Femur (tissue), 1 donor: ENCODE measurements at regions not wholly inside any gene's neighbourhood (a gene's known extent, or its start where the extent isn't known, plus 50 kb on each side); places are given as distances from the start of the nearest gene placed in this dataset.
"Not testable (repeated sequence)": the region's sequence is repeated elsewhere in the genome, so short reads cannot be mapped to it uniquely, and the experiment has no call there.

Experiments used
- DNase-seq: peaks from one replicate; pipeline ENCODE4 v3.0.0-alpha.2; 2017

- no peak for DNase-seq
Observed at GRCh38 chr3:137121704-137122314, 164.0 kb downstream of the IL20RB start.

- no peak for DNase-seq
Observed at GRCh38 chr3:137131081-137131480, 173.3 kb downstream of the IL20RB start.

- no peak for DNase-seq
Observed at GRCh38 chr3:137134431-137134830, 176.6 kb downstream of the IL20RB start.

GRCh38 chr3:137148406-137148805, 190.6 kb downstream of the IL20RB start:
- no peak for DNase-seq

DNA sequence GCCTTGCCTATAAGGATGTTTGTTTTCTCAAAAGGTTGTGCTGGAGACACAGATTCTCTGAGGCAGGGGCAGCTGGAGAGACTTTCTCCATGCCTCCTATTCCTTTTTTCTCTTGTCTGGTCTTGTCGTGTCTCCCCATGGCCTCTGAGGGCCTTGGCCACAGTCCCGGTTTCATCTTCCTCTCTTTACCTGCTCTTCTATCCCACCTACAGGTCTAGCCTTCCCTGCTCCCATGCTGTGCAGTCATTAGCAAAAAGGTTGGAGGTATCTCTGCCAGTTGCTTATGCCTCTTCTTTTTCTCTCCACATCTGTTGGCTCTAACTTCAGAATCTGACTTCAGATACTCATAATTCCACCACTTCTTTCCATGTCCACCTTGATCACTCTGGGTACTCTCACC, 191.1 kb downstream of the IL20RB start:
- DNase-seq: no peak

DNA sequence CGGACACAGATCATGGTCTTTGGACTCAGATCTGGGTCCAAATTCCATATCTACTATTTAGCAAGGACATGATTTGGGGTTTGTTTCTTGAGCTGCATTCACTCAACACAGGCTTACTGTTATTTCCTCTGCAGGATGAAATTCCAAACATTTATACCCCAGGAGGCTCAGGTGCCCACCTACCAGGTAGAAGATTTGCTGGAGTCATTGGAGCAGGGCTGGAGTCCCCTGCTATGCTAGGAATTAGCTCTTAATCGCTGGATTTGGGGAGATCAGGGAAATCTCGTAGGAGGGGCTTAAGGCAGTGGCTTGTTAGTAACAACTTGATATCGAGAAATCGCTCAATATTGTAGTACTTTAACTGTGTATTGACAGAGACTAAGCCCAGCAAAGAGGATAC, 193.0 kb downstream of the IL20RB start:
- no peak for DNase-seq

DNA sequence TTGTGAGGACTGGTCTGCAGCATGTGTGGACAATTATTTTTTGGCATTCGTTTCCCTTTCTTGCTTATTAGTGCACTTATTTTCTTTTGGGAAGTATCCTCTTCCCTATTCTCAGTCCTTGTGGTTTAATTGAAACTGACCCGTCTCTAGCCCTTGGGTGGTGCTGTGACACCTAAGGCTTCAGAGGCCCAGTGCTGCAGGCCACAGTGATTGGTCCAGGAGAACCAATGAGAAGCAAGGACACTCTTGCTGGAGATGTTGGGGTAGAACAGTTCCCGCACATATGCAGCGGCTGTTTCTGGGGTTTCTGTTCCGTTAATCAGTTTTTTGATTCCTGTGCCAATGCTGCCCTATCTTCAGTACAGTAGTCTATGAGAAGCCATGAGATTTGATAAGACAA, 195.3 kb downstream of the IL20RB start:
- not testable (repeated sequence) for DNase-seq

DNA sequence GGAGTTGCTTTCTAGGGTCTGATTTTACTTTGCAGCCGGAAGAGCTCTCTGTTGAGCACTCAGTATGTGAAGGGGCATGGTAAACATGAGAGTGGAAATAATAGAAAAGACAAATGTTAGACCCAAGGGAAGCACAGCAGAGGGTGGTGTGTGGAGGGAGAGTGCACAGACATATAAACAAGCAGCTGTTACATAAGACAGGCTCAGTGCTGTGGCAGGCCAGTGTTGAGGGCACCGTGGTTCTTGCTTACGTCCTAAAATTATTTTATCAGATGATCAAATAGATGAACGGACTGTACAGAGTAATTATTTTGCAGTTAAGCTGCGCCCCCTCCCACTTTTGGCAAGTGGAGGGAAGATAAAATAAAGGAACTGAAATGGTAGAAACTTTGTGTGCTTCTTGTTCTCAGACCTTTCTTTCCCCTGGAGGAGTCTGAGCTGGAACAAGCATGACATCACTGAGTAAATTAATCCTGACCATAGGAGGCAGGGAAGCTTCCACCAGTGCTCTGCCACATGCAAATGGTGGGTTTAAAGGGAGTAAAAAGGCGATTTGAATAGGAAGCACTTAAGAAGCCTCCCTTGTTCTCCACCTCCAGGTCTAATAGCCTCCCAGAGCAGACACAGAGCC, 205.6 kb downstream of the IL20RB start:
- peak; percentile 17 for DNase-seq

- no peak for DNase-seq
Observed at GRCh38 chr3:137163958-137164357, 206.2 kb downstream of the IL20RB start.

DNA sequence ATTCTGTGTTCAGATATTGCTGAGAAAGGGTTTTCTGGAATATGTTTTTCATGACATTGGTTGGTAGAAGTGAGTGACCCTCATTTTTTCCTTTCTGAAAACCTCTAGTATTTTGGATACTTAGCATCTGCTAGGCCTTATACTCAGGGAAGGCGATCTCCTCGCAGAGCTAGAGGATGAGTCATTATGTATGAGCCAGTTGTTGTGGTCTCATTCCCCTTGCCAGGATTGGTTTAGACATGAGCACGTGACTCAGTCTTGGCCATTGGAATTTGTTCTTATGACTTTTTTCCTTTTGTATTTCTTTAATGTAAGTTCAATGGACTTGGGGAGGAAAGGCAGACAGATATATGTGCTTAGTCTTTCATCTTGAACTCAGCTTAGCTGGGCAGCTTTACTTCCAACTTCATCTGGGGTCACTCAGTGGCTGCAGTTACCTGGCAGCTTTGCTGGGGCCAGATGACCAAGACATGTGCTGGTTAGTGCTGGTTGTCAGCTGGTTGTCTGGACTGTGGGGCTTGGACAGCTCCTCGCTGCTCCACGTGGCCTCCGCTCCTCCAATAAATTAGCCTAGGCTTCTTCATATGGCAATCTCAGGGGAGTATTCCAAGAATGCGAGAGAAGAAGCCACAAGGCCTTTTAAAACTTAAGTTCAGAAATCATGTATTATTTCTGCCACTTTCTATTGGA, 207.5 kb downstream of the IL20RB start:
- no peak for DNase-seq

DNA sequence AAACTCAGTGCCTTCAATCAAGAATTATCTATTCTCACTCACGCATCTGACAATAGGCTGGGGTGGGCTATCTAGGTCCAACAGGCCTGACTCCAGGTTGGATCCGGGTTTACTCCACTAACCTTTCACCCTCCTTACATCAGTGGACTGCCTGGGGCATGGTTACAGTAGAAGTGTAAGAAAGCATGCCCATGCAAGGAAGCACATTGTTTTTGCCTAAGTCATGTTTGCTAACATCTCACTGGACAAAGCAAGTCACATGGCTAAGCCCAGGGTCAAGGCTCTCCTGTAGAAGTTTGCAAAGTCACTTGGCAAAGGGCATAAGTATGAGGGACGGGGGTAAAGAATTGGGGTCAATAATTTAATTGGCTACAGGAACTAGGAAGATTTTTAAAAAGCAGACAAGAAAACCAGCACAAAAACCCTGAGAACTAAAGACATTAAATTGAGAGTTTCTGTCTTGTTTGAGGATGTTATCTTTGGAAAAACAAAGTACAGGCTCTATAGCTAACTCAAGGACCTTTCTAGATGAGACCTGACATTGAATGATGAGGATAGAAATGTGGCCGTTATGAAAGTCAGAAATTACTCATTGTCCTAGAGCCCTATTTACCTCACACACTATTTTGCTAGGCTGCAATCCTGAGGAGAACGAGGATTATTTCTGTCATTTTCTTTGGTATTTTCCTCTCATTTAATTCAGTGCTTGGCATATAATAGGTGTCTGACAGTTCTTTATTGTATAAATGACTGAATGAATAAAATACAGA, 214.2 kb downstream of the IL20RB start:
- DNase-seq: no peak

DNA sequence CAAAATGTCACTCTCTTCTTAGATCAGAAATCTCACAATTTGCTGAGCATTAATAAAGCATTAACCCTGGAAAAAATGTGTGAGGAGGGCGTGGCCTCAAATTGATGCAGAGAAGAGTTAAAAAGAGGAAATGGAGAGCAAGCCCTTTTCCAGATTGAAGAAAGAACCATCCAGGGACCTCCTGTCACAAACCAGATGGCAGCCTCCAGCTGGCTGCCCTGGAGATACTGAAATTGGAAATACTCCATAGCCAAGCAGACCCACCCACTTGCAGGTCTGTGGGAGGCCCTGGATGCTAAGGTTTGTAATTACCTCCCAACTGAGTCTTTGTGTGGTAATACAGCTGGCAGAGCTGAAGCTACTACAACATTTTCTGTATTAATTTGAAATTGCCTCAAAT, 214.9 kb downstream of the IL20RB start:
- DNase-seq: no peak

DNA sequence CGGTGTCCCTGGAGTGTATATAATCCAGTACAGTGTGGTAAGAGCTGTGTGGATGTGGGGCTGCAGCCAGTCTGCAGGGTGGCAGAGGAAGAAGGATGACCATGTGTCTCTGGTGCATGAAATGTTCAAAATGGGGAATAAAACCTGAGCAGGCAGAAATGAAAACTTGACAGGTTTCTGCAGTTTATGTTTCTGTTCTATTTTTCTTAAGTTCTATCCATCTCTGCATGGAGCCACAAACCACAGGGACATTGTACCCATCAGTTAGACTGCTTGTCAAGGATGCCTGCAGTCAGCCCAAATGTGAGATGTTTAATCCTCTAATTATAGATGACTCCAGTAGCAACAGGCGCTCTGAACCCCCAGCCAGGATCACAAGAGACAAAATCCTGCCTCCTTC, 216.7 kb downstream of the IL20RB start:
- DNase-seq: no peak

GRCh38 chr3:137180220-137180619, 222.4 kb downstream of the IL20RB start:
- DNase-seq: no peak

- DNase-seq: no peak
Observed at GRCh38 chr3:137191133-137191923, 233.5 kb downstream of the IL20RB start.

DNA sequence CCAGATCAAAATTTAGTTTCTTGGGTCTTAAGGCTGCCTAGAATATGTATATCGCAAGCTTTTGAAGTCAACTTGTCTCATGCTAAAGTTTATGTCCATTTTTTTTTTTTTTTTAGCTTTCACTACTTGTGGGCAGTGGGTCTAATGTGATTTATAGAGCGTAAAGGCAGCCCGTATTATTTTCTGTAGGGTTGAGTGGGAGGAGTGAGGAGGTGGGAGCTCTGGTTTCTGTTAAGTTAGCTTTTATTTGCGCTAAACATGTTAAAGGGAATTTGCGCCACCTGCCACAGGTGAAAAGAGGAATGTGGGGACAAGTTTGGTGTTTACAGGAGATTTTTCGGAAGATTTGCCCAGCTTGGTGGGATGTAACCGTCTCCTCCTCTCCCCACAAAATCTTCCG, 234.2 kb downstream of the IL20RB start:
- no peak for DNase-seq

DNA sequence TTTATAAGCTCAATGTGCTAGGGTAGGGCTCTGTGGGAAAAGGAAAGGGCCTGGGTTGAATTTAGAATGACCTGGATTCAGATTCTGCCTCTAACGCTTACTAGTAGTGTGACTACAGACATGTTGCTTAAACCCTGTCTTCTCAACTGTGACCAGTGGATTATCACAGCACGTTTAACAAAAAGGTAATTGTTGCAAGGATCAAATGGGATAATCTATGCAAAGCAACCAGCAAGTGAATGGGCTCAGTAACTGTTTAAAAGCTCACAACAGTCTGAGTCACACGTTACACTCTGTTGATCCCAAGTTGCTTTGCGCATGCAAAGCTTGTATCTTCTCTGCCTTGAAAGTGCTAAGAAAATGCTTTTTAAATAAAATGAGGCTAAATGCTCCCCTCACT, 236.5 kb downstream of the IL20RB start:
- no peak for DNase-seq

- not testable (repeated sequence) for DNase-seq
Observed at GRCh38 chr3:137198374-137198773, 240.6 kb downstream of the IL20RB start.

- DNase-seq: no peak
Observed at GRCh38 chr3:137199678-137200077, 241.9 kb downstream of the IL20RB start.

DNA sequence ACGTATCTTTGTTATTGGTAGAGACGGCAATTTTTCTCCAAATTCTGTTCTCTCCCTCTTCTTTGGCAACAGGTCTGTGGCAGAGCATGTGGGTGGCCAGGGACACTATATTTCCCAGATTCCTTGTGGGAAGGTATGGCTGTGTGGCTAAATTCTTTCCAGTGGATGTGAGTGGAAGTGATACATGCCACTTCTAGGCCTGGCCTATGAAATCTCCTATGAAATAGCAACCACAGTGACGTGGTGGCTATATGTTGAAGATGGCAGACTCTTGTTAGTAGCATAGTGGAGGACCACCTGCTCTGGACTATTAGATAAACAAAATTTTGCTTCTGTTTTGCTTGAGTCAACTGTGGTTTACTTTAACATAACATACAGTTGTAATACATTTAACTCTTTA, 243.3 kb downstream of the IL20RB start:
- no peak for DNase-seq

DNA sequence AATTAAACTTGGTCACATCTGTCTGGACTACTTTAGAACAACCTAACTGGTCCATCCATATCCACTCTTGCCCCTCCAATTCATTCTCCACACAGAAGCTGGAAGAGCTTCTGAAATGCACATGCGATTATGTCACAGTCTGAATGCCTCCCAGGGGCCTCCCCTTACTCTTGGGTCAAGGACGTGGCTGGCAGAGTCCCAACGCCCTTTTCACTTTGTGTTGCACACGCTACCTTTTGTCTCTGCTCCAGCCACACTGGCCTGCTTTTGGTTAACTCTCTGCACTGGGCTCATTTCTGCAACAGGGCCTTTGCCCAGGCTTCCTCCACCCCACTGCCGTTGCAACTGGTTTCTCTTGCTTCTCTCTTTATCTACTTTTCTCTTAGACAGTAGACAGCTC, 245.2 kb downstream of the IL20RB start:
- no peak for DNase-seq

- no peak for DNase-seq
Observed at GRCh38 chr3:137204409-137204808, 246.6 kb downstream of the IL20RB start.
